ENCODE measurements at regions not wholly inside any gene's neighbourhood (a gene's known extent, or its start where the extent isn't known, plus 50 kb on each side); places are given as distances from the start of the nearest gene placed in this dataset.

DNA sequence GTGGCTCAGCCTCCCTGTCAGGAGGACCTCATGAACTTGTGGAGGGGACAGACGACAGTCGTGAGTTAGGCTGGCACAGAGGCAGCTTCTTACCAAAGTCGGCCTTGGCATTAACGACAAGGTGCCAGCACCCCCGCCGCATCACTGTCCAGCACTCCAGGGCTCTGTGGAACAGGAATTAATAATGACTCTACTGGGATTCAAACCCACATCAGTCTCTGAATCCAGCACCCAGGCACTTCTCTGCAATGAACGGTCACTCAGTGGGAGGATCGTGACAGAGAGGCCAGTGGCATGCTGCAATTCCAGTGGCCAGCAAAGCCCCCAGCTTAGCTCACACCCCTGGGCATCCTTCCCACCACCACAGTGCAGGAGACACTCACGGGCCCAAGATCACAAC is 263.3 kb upstream of the ADAMTS16 start:
- CTCF ChIA-PET: interaction anchor here (1.0 kb wide), 1 partner anchor 15 kb away, joined by 3 read pairs; no protein-coding TSS in a partner anchor
- no peaks in the 10 kb centered on the region for H3K36me3 Mint-ChIP-seq (ENCODE audit: low read depth)
- TF ChIP-seq CTCF (IDR thresholded peaks at IDR 0.05): no peak
- H3K4me3 Mint-ChIP-seq: no peak overlapping the region
- DNase-seq (no peak), ATAC-seq (no peak)
- no peak overlapping the region for H3K27ac Mint-ChIP-seq
- POLR2A ChIA-PET: no interaction called here
- H3K4me1 Mint-ChIP-seq (ENCODE audit: low read depth): no peaks in the 10 kb centered on the region
- no peaks in the 10 kb centered on the region for H3K27me3 Mint-ChIP-seq
- H3K9me3 Mint-ChIP-seq: no peaks in the 10 kb centered on the region
- intact Hi-C loops (cut with micrococcal nuclease): no loop called here

- H3K4me3 Mint-ChIP-seq: no peak overlapping the region
- intact Hi-C loops (cut with micrococcal nuclease): no loop called here
- H3K27ac Mint-ChIP-seq: no peak overlapping the region
- H3K4me1 Mint-ChIP-seq (ENCODE audit: low read depth): no peaks in the 10 kb centered on the region
- ChIA-PET CTCF (no interaction called here), POLR2A (no interaction called here)
- no peak for TF ChIP-seq CTCF (IDR thresholded peaks at IDR 0.05)
- no peak for ATAC-seq
- DNase-seq: no peak
- H3K9me3 Mint-ChIP-seq: no peaks in the 10 kb centered on the region
- no peaks in the 10 kb centered on the region for H3K27me3 Mint-ChIP-seq
- H3K36me3 Mint-ChIP-seq (ENCODE audit: low read depth): no peaks in the 10 kb centered on the region
Observed at GRCh38 chr5:4877579-4877978, 262.6 kb upstream of the ADAMTS16 start.

- DNase-seq (no peak), ATAC-seq (no peak)
- POLR2A ChIA-PET: no interaction called here
- Mint-ChIP-seq H3K4me3 (no peak overlapping the region), H3K36me3 (ENCODE audit: low read depth) (no peaks in the 10 kb centered on the region), H3K27me3 (no peaks in the 10 kb centered on the region), H3K27ac (no peak overlapping the region), H3K9me3 (no peaks in the 10 kb centered on the region), H3K4me1 (ENCODE audit: low read depth) (no peaks in the 10 kb centered on the region)
- CTCF ChIA-PET: interaction anchor here (1.4 to 1.8 kb wide), 2 partner anchors 62 to 542 kb away, joined by 4 to 11 read pairs; no protein-coding TSS in a partner anchor
- intact Hi-C loops (cut with micrococcal nuclease): no loop called here
- no peak for TF ChIP-seq CTCF (IDR thresholded peaks at IDR 0.05)
Observed at GRCh38 chr5:4879075-4879474, 261.1 kb upstream of the ADAMTS16 start.

DNA sequence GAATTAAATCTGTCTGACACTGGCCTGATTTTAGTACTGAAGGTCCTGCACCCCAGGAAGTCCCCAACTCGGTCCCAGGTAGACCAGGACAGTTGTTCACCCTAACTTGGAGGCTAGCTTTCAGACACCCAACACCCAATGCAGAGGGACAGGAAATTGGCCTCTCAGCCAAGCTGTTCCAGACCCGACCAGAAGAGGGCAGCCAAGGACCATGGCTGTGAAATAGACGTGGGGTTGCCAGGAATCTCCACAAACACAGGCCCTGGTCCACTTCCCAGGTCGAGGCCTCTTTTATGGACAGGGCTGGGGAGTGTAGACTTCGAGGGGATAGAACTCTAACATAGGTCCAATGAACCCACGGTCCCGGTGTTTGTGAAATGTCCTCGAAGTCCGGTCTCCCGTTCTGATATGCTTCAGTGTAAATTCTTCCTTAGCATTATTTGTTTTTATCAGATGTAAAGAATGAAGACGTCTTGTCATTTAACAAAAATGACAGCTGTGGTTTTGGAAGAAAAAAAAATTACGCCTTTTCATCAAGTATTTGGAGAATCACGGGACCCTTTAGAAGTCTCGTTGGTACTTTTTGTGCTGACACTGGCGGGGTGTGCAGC is 260.3 kb upstream of the ADAMTS16 start:
- DNase-seq (peak; percentile 66), ATAC-seq (peak; percentile 76)
- Mint-ChIP-seq H3K27ac (no peak overlapping the region), H3K27me3 (no peaks in the 10 kb centered on the region), H3K9me3 (no peaks in the 10 kb centered on the region), H3K4me1 (ENCODE audit: low read depth) (no peaks in the 10 kb centered on the region), H3K4me3 (no peak overlapping the region), H3K36me3 (ENCODE audit: low read depth) (no peaks in the 10 kb centered on the region)
- intact Hi-C loops (cut with micrococcal nuclease): no loop called here
- TF ChIP-seq CTCF (IDR thresholded peaks at IDR 0.05): peak; percentile 79
- ChIA-PET CTCF (interaction anchor here (0.6 to 1.8 kb wide), 4 partner anchors 24 to 541 kb away, joined by 3 to 11 read pairs (median 4); no protein-coding TSS in a partner anchor), POLR2A (no interaction called here)

DNA sequence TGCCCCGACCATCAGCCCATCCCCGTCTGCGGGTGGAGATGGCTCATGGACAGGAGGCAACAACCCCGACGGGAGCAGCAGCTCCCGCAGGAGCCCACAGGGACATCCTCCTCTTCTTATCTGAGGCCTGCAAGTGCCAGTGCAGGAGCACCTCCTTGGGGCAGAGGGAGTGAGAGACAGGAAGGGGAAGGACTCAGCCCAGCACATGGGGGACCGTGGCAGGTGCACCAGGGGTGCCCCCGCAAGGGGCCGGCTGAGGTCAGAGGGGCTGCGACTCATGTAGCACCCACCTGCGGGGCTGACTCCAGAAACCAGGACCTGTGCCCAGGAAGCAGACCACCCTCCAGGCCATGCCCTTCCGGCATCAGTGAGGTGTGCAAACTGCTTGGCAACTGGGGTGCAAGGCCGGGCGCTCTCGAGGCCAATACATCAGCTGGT is 259.8 kb upstream of the ADAMTS16 start:
- TF ChIP-seq CTCF (IDR thresholded peaks at IDR 0.05): no peak
- CTCF ChIA-PET: interaction anchor here (0.6 to 1.8 kb wide), 4 partner anchors 24 to 541 kb away, joined by 3 to 11 read pairs (median 4); no protein-coding TSS in a partner anchor
- intact Hi-C loops (cut with micrococcal nuclease): no loop called here
- no peak overlapping the region for H3K4me3 Mint-ChIP-seq
- H3K27ac Mint-ChIP-seq: no peak overlapping the region
- H3K36me3 Mint-ChIP-seq (ENCODE audit: low read depth): no peaks in the 10 kb centered on the region
- ATAC-seq (no peak), DNase-seq (no peak)
- no peaks in the 10 kb centered on the region for H3K9me3 Mint-ChIP-seq
- no peaks in the 10 kb centered on the region for H3K27me3 Mint-ChIP-seq
- H3K4me1 Mint-ChIP-seq (ENCODE audit: low read depth): no peaks in the 10 kb centered on the region
- POLR2A ChIA-PET: no interaction called here
